Ishikawa (cell line): ENCODE measurements at regions not wholly inside any gene's neighbourhood (a gene's known extent, or its start where the extent isn't known, plus 50 kb on each side); places are given as distances from the start of the nearest gene placed in this dataset.

Experiments
- EP300 ChIP-seq: IDR thresholded peaks from 2 replicates; pipeline ENCODE4 v1.6.1; 2012; ENCODE audit warnings: borderline replicate concordance
- MAX ChIP-seq: IDR thresholded peaks from 2 replicates; pipeline ENCODE4 v1.6.1; 2012
- TAF1 ChIP-seq: IDR thresholded peaks from 2 replicates; pipeline ENCODE4 v1.6.1; 2012; ENCODE audit warnings: low read depth, mild to moderate bottlenecking
- TCF12 ChIP-seq: IDR thresholded peaks from 2 replicates; pipeline ENCODE4 v1.6.1; 2012; ENCODE audit warnings: low read depth
- YY1 ChIP-seq: IDR thresholded peaks from 2 replicates; pipeline ENCODE4 v1.6.1; 2012; ENCODE audit warnings: low read depth

- TF ChIP-seq MAX (no peak), YY1 (no peak), TAF1 (no peak), TCF12 (no peak), EP300 (no peak)
Observed at GRCh38 chr5:111954516-111955395, 197.8 kb upstream of the NREP start.
